HK-2 (cell line): ENCODE measurements at regions not wholly inside any gene's neighbourhood (a gene's known extent, or its start where the extent isn't known, plus 50 kb on each side); places are given as distances from the start of the nearest gene placed in this dataset.

ENCODE experiments used
- DNase-seq: peaks from one replicate; pipeline ENCODE4 v3.0.0-alpha.2; 2018; ENCODE audit not compliant: unreplicated experiment

DNA sequence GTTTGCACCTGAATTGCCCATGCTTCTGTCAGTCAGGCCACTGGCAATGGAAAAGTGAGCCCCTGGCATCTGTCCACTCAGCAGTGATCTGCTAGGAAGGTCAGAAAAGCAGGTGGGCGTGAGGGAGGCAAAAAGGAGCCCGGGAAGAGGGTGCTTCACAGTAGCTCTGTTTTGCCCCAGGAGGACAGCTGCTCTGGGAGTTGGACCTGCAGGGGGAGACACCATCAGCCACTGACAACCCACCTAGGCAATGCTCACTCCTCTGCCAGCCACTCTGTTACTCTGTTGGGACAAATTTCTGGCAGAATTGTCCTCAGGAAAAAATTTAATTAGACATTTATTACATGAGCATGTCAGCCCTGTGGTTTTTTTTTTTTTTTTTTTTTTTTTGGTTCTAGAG lies 146.4 kb downstream of the LRIG2 start:
- no peak for DNase-seq

DNA sequence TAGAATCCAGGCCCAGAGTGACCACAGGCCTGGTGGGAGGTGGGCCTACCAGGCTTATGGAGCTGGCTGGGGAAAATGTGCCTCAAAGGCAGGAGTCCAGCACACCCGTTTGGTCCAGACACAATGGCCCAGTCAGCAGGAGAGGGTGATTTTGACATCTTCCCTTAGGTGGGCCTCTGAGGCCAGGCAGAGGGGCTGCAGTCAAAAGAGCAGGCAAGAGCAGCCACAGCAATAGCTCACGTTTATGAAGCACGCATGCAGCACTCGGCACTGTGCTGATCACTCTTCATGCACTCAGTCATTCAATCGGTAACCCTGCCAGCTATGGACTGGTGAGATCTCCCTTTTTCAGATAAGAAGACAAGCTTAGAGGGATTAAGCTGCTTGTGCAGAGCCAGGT lies 146.8 kb downstream of the LRIG2 start:
- no peak for DNase-seq

DNA sequence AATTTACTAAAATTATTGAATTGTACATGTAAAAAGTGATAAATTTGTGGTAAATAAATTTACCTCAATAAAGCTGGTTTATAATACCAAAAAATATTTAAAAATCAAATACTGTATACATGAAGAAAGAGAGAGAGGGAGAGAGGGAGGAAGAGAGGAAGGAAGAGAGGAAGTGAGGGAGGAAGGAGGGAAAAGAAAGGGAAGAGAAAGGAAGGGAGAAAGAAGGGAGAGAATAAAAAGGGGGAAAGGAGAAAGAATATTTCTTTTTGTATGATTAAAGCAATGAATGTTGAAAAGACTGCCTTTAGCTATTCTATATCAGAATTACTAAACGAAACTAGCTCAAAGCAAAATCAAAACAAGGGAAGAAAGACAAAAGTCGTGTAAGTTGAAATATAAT lies 150.0 kb downstream of the LRIG2 start:
- DNase-seq: no peak

DNA sequence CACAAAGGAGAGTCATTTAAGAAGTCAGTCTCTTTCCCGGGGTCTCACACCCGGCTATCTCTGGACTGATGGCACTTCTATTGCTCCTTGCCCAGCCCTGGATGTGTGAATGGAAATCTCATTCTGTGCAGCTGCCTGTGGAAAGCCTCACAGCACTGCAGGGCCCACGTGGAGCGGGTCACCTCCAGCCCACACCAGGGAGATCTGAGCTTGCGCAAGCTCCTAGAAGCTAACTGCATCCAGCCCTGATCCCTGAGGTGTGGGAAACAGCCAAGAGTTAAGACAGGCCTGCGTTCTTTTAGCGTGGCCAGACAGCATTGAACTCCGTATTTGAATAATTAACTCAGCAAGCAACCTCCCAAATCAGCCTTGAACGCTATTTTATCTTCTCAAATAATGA lies 150.5 kb downstream of the LRIG2 start:
- DNase-seq: no peak

DNA sequence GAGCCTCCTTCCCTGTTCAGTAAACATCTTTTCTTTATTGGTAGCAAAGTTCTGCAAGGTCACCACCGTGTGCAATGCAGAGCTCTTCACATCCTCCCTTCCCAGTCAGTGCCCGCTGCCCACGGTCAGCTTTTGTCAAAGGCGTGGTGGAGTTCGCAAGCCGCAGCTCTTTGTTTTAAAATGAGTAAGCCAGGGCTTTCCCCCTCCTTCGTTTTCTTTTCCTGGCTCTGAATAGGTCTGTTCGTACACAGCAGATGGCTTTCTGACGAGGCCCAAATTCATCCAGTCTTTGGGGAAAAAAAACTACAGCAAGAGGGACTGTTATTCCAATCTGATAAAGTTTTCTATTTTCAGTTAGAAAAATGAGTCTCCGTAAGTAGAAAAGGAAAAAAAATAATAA lies 153.2 kb downstream of the LRIG2 start:
- no peak for DNase-seq

DNA sequence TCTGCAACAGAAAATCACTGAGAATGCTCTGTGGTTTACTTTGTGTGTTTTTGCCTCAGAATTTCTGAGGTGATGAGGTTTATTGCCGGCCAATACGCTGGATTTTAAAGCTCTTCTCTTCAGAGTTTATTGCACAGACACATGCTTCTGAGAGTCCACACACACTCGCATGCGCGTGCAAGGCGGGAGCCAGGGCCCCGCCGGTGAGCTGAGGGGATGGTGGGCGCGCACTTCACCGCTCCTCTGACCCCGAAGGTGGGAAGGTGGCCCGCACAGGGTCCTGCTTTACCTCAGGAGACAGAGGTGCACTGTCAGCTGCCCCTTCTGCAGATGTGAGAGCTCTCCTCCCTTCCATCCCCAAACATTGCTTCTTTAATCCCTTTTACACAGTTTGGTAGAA lies 158.4 kb upstream of the MAGI3 start:
- DNase-seq: no peak

DNA sequence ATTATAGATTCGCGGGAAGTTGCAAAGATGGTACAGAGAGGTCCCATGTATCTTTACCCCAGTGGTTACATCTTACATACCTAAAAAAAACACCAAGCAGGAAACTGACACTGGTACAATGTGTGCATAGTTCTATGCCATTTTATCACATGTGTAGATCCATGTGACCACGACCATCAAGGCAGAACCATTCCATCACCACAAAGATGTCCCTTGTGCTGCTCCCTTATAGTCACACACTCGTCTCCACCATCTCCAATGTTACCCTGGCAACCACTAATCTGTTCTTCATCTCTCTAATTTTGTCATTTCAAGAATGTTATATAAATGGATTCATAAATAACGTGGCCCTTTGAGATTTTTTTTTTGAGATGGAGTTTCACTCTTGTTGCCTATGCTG lies 156.9 kb upstream of the MAGI3 start:
- no peak for DNase-seq

DNA sequence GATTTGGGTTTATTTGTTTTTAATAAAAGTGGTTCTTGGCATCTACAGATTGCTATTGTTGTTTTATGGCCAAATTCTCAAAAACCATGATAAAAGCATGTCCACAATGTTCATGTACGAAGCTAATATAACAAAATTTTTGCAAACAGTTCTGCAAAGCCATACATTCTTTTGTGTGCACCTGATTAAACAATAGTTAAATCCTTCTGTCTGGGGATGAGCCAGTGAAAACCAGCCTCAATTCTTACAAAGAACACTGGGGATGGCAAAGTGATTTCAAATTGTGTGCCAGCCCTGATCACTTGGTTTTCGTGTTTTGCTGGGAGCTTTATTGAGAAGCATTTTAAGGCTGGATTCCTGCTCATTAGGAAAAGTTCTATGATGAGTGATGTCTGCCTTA lies 149.1 kb upstream of the MAGI3 start:
- no peak for DNase-seq

DNA sequence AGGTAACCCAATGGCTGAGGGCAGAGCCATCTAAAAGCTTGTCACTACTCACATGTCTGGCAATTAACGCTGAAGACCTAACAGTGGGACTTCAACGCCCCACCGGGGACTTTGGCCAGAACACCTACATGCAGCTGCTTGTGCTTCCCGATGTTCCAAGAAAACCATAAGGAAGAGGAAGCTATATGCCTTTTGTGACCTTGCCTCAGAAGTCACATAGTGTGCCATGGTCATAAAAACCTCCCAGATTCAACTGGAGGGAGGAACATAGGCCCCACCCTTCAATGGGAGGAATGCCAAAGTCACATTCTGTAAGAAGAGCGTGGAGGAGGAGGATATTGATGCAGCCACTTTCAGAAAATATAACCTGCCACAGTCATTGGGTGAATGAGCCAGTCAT lies 147.8 kb upstream of the MAGI3 start:
- no peak for DNase-seq

DNA sequence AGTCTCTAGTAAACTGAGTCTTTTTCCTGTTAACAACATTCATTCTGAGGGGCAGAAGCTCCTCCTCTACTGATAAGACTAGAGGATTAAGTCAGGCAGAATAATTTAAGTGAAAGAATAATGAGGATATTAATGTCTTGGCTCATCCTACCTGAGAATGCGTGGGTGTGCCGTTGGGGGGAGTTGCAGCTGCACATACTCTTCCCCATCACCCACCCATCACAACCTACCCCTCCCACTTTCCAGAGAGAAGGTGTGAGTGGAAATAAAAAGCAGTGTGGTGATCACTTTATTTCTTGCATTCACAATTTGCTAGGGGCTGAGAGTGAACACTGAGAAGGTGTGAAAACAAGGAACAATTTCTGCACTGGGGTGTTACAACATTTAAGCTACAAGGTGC lies 146.8 kb upstream of the MAGI3 start:
- no peak for DNase-seq

DNA sequence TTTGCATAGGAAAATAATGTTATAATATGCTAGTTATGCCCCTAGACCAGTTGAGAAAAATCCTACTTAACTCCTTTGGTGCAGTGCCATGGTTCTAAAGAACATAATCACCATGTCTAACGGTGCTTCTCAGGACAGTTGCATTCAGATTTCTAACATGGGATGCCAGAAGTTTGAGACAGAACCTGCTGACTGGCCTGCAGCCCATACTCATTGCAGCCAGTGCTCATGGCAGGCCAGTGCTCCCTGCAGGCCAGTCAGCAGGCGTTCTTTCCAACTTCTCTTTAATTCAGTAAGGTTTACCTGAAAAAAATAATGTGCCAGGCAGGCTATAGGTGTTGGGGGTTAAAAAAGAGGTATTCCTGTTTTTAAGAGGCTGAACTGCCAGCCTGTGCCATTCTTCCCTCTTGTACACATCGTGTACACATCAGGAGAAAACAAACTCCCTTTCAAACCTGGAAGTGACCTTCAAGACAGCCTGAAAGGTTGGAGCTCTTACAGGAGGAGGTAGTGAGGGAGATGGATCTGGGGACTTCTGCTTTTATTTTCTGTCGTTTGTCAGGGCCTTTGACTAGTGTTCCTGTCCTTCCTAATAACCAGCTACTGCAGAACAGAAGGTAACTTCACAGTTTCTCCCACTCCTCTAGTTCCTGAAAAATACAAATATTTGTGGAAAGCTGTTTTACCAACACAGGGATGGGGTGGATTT lies 146.0 kb upstream of the MAGI3 start:
- DNase-seq: no peak

DNA sequence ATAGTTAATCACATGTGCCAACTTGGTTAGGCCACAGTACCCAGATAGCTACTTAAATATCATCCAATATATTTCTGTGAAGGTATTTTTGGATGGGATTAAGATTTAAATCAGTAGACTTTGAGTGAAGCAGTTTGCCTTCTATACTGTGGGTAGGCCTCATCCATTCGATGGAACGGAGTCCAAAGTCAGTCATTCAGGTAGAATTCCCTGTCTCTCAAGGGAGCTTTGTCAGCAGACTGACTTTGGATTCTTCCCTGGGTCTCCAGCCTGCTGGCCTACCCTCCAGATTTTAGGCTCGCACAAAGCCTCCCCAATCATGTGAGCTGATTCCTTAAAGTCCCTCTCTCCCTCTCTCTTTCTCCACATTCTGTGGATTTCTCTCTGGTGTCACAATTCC lies 145.1 kb upstream of the MAGI3 start:
- no peak for DNase-seq

DNA sequence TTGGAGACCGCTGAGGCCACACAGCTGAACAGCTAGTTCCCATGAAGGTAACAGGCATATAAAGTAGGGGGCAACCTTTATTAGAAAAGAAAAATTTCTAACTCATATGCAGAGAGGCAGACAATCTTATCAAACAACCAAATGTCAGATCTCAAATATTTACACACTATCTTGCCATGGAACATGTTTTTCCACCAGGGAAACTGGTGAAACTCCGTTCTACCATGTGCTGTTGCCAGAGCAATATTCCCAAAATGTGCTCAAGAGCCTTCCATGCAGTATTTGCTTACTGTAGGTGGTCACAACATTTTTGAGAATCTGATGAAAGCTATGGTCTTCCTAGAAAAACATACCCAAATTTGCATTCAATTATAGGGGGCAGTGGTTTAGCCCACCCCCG lies 143.4 kb upstream of the MAGI3 start:
- no peak for DNase-seq

DNA sequence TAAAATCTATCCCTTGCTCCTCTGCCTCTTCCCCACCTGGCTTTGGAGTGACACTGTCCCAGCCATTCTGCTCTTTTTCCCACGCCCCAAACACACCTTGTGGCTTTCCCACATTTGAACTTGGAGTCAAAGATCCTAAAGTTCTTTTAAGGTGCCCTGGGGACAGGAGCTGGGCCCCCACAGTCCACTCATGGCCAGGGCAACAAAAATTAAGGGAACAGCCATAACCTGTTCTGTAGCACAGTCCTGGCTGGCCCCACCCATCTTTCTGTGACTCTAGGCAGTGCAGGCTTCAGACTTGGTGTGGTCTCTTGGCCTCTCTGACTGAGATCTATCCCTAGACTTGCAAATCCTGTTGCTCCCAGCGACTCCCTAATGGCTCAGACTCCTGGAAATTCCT lies 143.0 kb upstream of the MAGI3 start:
- no peak for DNase-seq

DNA sequence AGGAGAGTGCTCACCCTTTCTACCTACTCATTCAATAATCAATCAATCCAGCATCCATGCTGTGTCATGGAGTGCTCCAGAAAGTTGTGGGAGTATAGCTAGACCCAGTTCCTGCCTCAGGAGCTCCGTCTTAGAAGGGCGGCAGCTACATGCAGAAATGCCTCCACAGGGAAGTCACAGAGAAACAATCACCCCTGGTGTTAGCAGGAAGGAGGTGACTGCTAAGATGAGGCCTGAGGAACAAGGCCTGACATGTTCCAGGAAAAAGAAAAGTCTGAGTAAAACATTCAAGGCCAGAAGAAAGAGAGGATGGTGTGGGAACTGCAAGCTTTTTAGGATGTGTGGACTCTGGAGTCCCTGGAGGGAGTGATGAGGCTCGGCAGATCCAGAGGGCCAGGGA lies 142.5 kb upstream of the MAGI3 start:
- DNase-seq: no peak

DNA sequence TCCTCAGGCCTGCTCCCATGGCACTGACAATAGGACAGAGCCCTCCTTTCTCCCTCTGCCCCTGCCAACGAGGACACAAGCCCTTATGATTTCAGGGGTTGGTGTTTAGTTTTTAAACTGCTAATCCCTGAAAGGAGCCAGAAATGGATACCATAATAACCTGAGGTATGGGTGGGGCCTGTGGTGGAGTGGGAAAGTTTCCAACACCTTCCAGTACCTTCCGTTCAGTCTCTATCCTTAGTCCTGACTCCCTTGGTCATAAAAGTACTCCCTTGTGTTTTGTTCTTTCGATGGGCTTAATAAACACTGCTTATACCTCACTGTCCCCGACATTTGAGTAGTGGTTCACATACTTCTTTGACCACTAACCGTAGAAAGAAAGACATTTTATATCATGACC lies 141.8 kb upstream of the MAGI3 start:
- DNase-seq: no peak

DNA sequence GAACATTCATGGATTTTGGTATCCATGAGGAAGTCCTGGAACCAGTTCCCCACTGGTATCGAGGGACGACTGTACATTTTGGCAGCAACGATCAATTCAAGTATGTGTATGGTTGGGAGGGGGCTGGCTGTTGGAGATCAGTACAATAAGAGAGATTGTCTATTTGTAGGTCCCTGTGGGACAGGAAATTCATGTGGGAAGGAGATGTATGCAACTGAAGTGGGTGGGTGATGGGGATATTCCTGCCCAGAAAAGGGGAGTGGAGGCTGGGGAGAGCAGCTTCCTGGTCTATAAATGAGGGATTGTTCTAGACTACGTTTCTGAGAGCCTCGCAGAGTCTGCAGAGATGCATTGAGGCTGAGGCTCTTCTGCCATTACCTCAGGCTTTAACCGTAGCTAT lies 140.2 kb upstream of the MAGI3 start:
- DNase-seq: no peak

DNA sequence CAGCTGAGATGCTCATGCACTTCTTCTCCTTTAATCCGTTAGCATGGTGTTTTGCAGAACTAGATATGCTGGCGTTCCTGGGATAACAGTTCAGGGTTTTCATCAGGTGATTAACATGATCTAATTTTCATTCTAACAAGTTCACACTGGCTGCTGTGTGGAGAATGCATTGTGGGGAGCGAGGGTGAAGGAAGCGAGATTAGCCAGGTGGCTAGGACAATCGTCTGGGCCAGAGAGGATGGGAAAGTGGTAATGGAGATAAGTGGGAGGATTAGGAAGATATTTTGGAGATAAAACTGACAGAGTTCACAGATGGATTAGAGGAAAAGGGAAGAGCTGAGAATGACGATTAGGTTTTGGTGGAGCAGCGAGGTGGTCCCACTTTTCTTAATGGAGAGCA lies 138.1 kb upstream of the MAGI3 start:
- DNase-seq: no peak

DNA sequence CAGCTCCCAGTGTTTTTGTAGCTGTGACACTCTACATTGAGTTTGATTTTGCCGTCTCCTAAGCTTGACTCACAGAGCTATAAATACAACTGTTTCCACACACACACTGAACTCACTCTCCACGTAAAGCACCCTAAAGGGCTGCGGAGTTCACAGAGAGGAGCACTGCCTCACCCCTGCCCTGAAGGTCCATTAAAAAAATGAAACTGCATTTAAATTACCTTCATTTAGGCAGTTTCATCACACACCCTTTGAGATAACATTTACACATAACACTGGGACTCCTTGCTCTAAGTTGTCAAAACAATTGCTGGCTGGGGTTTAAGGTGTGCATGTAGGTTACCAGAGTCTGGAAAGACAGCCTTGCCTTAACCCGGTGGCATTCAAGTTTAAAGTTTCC lies 137.1 kb upstream of the MAGI3 start:
- no peak for DNase-seq

DNA sequence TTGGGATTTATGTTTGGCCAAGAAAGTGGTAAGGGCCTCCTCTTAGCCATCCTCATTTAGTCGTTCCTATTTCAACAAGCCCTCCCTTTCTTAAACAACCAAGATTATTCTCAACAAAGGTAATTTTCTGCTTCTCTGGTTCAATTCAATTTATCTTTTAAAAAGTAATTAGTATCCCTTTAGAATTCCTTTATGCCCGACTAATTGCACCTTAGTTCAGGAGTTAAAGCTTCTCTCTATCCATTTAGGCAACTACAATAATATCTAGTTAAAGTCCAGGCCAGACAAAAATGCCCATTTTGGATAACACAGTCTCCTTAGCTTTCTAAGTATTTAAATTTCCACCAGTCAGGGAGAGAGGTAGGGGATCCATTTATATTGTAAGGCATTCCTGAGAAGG lies 136.7 kb upstream of the MAGI3 start:
- DNase-seq: no peak

DNA sequence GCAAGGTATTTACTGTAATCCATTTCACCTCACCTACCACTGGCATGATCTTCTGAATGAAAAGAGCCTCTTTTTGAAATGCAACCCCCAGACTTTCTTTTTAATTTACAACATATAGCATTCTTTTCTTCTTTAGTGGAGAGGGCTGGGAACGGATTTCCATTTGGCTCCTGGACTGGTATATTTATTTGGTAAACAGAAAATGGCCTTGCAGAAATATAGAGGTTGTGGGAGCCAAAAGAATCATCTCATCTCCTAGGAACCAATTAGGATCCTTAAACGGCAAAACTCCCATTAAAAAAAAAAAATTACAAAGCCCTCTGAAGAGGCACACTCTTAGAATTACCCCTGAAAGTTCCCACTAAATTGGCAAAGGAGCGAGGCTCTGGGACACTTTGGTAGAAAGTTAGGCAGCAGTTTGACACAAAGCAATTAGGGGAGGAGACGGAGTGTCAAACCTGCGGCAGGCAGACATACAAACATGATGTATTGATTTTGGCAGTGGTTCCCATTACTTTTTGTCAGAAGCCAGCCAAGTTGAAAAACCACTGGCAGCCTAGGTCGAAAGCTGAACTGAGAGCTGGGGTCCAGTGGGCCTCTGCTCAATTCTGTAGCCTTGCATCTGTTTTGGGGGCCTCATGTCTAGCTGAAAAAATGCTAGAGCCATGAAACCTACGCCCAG lies 135.1 kb upstream of the MAGI3 start:
- no peak for DNase-seq

DNA sequence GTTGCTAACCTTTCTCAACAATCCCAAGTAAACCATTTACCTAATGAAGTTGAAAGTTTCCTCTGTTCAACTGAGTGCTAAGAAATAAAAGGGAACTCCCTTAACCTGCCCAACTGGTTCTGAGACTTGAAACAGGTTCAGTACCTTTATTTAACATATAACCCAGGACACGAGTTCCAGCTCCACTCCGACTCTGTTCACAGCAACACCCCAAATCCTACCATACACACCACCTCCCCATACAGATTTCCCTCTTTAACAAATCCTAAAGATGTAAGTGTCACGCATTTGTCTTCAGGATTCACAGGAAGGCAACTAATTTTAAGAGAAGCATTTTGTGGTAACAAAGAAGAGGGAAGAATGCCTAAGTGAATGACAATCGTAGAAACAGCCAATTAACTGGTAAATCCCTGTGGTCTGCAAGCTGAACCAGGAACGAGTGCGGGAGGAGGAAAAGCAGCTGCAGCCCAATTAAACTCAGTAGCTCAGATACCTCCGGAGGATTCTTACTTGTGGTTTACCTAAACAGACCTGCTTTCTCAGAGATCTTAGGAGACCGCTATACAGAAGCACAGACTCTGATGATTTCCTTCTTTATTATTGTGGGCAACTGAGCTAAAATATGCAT lies 134.5 kb upstream of the MAGI3 start:
- DNase-seq: no peak

DNA sequence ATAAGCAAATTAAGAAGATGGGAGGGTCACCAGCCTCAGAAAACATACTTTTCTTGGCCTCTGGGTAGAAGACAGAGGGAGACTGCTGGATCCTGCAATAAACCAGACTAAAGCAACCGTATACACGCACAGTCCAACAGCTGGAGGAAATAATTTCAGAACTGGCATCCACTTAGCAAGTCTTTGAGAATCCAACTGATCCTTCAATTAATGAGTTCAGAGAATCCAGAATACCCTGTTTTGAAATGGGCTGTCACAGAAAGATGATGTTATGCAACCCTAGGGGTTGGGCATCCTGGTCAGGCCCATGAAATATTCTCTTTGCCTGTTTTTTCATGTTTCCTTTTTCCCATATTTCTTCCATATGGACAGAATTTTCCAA lies 134.0 kb upstream of the MAGI3 start:
- DNase-seq: no peak

DNA sequence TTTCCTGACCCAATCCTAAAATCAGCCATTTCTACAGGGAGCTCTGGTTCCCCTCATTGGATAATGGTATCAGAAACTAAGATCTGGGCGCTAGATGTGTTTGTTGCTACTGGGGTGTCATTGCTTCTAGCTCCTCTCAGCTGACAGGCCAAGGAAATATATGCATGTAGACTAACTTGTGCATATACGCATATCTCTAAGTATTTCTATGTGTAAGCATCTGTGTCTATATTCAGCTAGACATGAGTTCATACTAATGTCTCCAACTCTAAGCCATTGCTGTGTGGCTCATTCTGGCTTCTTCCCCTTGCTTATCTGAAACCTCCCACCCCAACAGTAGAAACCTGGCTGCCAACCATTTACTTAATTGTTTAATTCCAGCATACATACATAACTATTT lies 130.3 kb upstream of the MAGI3 start:
- no peak for DNase-seq
